ENCODE measurements at regions not wholly inside any gene's neighbourhood (a gene's known extent, or its start where the extent isn't known, plus 50 kb on each side); places are given as distances from the start of the nearest gene placed in this dataset.

GRCh38 chr1:208564466-208564865 lies 320.3 kb upstream of the PLXNA2 start:
- no peak for TF ChIP-seq POLR2A (IDR thresholded peaks at IDR 0.05)
- no peak for TF ChIP-seq EP300 (IDR thresholded peaks at IDR 0.05)
- TF ChIP-seq CTCF (IDR thresholded peaks at IDR 0.05) = no peak
- Histone ChIP-seq H3K36me3 (no peaks in the 10 kb centered on the region), H3K4me1 (ENCODE audit: insufficient read depth) (no peaks in the 10 kb centered on the region), H3K9me3 (no peaks in the 10 kb centered on the region), H3K4me3 (no peak overlapping the region), H3K27ac (no peak overlapping the region), H3K27me3 (no peaks in the 10 kb centered on the region)
- 88 to 95% (median 93%) methylated on average over 3 of the region's 3 CpGs for WGBS, 3 donors
- DNase-seq = no peak
- intact Hi-C loops (cut with DNase I) = no loop called here

GRCh38 chr1:208565756-208566440 lies 321.7 kb upstream of the PLXNA2 start:
- Histone ChIP-seq H3K27me3 (no peaks in the 10 kb centered on the region), H3K27ac (no peak overlapping the region), H3K36me3 (no peaks in the 10 kb centered on the region), H3K4me1 (ENCODE audit: insufficient read depth) (no peaks in the 10 kb centered on the region), H3K4me3 (no peak overlapping the region), H3K9me3 (no peaks in the 10 kb centered on the region)
- TF ChIP-seq CTCF (IDR thresholded peaks at IDR 0.05) (no peak), POLR2A (IDR thresholded peaks at IDR 0.05) (no peak), EP300 (IDR thresholded peaks at IDR 0.05) (no peak)
- 92 to 95% (median 93%) methylated on average over 6 of the region's 6 CpGs for WGBS, 3 donors
- DNase-seq = no peak
- intact Hi-C loops (cut with DNase I) = no loop called here

GRCh38 chr1:208569181-208569580 lies 325.0 kb upstream of the PLXNA2 start:
- H3K4me3 ChIP-seq = no peak overlapping the region
- intact Hi-C loops (cut with DNase I) = no loop called here
- H3K9me3 ChIP-seq = no peaks in the 10 kb centered on the region
- no peak for DNase-seq
- H3K4me1 ChIP-seq (ENCODE audit: insufficient read depth) = no peaks in the 10 kb centered on the region
- H3K27ac ChIP-seq = no peak overlapping the region
- 96 to 97% (median 96%) methylated on average over 1 of the region's 1 CpG for WGBS, 3 donors
- H3K27me3 ChIP-seq = no peaks in the 10 kb centered on the region
- TF ChIP-seq EP300 (IDR thresholded peaks at IDR 0.05) (no peak), CTCF (IDR thresholded peaks at IDR 0.05) (no peak), POLR2A (IDR thresholded peaks at IDR 0.05) (no peak)
- no peaks in the 10 kb centered on the region for H3K36me3 ChIP-seq

- Histone ChIP-seq H3K4me3 (no peak overlapping the region), H3K27ac (no peak overlapping the region), H3K36me3 (no peaks in the 10 kb centered on the region), H3K27me3 (no peaks in the 10 kb centered on the region), H3K4me1 (ENCODE audit: insufficient read depth) (no peaks in the 10 kb centered on the region), H3K9me3 (no peaks in the 10 kb centered on the region)
- intact Hi-C loops (cut with DNase I) = no loop called here
- 92 to 96% (median 93%) methylated on average over 5 of the region's 5 CpGs for WGBS, 3 donors
- no peak for DNase-seq
- TF ChIP-seq POLR2A (IDR thresholded peaks at IDR 0.05) (no peak), CTCF (IDR thresholded peaks at IDR 0.05) (no peak), EP300 (IDR thresholded peaks at IDR 0.05) (no peak)
Measured at GRCh38 chr1:208570362-208570761, 326.2 kb upstream of the PLXNA2 start.
